Mammary epithelial cell (primary cell): ENCODE measurements at regions not wholly inside any gene's neighbourhood (a gene's known extent, or its start where the extent isn't known, plus 50 kb on each side); places are given as distances from the start of the nearest gene placed in this dataset.

Experiments
- CTCF ChIP-seq, 2 donors: IDR thresholded peaks in 1 of 2; conservative IDR thresholded peaks in 1 of 2; 2 replicates each; pipeline ENCODE4 v1.5.1; 2011 to 2012; ENCODE audit warnings: inconsistent platforms in 2 of 2, low read length in 2 of 2, mild to moderate bottlenecking in 2 of 2, control low read depth in 1 of 2, low read depth in 1 of 2; ENCODE audit not compliant: insufficient read depth in 1 of 2; ENCODE audit errors: extremely low read depth in 1 of 2
- EZH2 ChIP-seq: IDR thresholded peaks from 2 replicates; pipeline ENCODE4 v1.6.1; 2012; ENCODE audit warnings: low read length, inconsistent platforms, borderline replicate concordance

GRCh38 chr16:48852951-48853350, 243.0 kb upstream of the N4BP1 start:
- TF ChIP-seq EZH2 = no peak
- no peak for TF ChIP-seq CTCF (conservative IDR thresholded peaks at IDR 0.05 in 1 of 2, IDR thresholded peaks at IDR 0.05 in 1 of 2; ENCODE audit: extremely low read depth in 1 of 2, insufficient read depth in 1 of 2, low read depth in 1 of 2, low read length in 2 of 2)
